CD4-positive, alpha-beta T cell treated with Interleukin-6 at 100 ng/mL for 8 hours (primary cell): ENCODE measurements at regions not wholly inside any gene's neighbourhood (a gene's known extent, or its start where the extent isn't known, plus 50 kb on each side); places are given as distances from the start of the nearest gene placed in this dataset.
"Not testable (repeated sequence)": the region's sequence is repeated elsewhere in the genome, so short reads cannot be mapped to it uniquely, and the experiment has no call there.

Source experiments
- DNase-seq: peaks from one replicate; pipeline ENCODE4 v3.0.0-alpha.2; 2020; ENCODE audit warnings: mixed read lengths, low spot score

DNA sequence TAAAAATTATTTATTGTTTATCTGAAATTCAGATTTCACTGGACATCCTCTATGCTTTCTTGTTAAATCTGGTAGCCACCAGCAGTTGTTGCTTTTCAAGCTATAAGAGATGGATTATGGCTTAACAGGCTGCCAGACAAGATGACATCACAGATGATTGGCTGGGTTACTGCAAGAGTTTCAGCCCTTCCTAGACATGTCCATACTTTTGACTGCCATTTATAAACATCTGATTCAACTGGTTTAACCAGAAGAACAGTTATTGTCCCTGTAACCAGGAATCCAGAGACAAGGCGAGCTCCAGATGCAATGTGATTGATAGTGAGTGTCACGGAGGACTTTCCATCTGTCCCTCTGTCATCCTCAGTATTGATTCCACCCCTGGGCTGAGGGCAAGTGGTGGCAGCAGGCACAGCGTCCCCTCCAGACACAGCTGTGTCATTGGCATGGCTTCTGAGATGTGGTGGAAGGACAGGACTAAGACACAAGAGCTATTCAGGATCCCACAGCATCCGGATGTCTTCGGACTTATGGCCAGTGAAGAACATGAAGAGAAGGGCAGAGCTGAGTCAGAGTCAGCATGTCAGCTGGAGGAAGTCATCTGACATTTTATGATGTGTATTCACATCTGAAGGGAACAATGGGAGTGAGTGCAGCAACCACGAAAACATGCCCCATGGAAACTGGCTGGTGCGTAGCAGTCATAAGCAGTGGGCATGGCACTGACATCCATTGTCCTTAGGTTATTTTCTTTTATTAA lies 284.5 kb upstream of the CDYL start:
- DNase-seq: no peak

DNA sequence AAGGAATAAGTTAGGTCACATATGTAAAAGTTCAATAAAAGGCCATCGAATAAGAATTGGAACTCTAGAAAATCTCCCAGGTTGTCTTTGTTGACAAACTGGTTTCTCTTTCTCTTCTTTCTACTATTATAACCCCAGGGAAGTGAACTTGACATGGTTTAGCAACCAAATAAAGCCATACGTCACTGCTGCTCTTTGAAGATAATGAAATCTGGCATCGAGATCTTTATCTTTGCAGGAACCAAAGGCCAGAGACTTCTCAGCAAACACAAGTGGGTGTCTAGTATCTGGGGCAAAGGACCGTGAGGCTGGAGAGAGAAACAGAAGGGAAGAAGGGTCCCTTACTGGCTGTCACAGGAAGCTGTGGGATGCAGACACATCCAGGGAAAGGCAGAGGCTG lies 286.7 kb upstream of the CDYL start:
- DNase-seq: no peak

DNA sequence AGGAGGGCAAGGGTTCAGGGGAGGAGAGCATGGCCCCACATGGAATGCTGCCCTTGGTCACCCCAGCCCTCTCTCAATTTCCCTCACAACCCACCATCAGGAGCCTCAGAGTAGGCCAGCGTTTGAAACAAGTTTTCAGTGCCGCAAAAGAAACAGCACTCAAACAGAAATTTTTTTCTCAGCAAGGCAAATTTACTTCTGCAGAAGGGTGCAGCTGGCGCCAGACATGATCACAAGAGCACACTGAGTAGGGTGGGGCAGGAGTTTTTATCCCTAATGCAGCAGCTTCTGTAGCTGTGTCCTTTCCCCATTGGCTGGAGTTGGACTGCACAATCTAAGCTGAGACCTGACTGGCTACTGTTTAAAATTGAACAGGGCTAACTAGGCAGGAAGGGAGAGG lies 287.8 kb upstream of the CDYL start:
- DNase-seq: no peak

DNA sequence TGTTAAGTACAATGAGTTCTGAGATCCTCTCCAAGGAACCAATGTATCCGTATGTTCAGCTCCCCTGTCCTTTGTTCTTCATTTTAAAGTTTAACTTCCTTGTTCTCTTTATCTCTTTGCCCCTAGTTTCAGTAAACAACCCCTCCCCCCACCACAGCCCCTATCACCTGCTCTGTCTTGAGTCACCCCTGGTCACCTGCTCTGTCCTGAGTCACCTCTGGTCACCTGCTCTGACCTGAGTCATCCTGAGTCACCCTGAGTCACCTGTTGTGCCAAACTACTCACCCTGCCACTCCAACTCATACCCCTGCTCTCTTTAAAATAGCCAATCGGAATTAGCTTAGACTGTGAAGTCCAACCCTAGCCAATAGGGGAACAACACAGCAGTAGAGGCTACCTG lies 288.7 kb upstream of the CDYL start:
- no peak for DNase-seq

DNA sequence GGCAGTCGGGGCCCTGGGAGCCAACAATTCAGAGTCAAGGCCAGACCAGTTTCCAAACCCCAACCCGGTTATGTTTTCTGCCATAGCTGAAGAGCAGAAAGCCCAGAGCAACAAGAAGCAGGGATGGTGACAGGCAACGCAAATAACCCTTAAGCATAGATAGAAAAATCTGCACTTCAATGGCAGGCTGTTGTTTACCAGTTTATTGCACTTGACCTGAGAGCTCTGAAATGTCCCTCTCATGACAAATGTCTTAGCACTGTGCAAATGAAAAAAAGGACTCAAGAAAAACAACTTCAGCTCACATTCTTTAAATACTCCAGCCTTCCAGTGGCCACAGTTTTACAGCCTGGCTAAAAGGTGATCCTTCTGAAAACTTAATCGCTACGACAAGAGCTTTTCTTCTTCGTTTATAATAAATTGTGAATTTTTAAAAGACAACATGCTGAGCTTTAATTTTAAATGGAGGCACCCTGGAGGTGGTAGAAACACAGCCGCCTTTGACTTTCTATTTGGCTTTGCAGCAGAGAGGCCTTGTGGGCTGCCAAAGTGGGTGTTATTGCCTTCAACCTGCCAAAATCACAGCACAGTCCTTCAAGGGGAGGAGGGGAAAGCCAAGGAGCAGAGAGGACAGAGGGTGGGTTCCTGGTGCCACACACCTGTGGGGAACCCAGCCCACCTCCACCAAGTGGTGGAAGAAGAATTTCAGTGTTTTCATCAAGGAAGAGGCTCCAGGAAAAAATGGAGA lies 289.5 kb upstream of the CDYL start:
- DNase-seq: no peak

DNA sequence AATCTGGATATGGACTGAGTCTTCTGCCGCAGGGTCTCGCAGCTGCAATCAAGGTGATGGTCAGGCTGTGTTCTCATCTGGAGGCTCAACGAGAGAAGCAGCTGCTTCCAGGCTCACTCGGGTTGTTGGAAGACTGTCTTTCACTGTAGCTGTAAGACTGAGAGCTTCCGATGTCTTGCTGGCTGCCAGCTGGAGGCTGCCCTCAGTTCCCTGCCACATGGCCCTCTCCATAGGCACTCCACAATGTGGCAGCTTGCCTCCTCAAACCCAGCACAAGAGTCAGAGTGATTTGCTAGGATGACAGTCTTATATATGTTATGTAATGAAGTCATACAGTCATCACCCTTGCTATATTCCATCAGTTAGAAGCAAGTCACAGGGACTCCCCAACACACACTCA lies 290.5 kb upstream of the CDYL start:
- DNase-seq: no peak

DNA sequence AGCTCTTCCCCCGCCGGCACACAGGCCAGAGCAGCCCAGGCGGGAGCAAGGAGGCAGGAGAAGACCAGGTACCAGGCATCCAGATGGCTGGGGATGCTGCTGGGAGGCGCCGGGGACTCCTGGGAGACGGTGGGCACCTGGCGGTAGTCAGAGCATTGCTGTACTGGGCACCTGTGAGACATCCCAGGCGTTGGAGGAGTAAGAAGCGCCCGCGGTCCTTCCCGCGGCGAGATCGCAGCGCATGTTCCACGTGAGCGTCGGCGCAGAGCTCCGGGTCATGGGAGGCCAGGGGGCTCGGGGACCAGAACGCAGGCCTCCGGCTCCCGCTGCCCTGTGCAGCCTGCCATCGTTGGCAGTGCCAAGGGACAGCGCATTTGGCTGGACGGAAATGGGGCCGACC lies 293.7 kb upstream of the CDYL start:
- no peak for DNase-seq

DNA sequence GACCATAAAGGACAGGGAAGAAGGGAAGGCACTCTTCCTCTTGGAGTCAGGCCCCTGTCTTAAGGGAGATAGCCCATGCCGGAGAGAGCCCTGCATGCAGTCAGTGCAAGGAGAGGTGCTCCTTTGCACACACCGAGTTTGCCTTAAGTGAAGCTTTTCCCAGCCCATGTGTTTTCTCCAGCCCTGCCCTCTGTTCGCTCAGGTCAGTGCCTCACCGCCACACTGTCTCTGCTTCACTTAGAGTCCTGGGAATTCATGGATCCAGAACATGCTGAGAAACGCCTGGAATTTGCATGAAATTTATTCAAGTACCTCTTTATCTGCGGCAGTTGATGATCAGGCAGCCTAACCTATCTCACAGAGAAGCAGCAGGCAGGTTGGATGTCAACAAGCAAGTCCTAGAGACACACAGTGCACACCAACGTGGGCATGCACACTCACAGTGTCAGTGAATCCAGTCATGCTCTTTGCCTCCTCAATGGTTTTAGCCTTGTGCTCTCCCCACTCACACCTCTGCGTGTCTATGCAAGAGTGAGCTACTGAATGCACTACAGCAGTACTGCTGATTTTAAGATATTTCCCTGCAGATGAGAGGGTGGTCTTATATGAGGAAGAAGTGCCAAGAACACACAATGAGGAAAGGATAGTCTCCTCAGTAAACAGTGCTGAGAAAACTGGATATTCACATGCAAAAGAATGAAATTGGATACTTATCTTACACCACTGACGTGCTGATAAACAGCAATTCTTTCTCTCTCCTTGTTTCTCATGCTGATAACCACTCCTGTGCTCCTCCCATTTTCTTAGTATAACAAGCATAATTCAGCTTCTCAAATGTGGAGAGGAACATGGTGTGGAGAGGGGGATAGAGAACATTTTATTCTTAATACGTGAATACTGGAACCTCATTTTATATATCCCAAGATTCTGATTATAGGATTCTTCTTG lies 295.1 kb upstream of the CDYL start:
- DNase-seq: no peak

DNA sequence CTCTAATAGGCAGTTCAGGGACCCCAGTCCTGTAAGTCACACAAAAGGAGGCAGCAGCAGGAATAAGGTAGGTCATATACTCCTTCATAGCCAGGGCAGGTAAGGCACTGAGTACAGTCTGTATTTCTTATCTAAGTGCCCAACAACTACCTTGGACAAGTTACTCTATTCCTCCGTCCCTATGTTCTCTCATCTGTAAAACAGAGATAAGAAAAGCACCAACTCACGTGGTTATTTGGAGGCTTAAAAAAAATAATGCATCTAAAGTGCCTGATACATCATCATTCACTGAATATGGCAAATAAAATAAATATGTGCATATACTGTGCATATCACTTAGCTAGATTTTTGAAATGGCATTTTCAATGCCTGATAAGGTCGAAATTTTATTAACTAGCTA lies 298.1 kb upstream of the CDYL start:
- DNase-seq: no peak

DNA sequence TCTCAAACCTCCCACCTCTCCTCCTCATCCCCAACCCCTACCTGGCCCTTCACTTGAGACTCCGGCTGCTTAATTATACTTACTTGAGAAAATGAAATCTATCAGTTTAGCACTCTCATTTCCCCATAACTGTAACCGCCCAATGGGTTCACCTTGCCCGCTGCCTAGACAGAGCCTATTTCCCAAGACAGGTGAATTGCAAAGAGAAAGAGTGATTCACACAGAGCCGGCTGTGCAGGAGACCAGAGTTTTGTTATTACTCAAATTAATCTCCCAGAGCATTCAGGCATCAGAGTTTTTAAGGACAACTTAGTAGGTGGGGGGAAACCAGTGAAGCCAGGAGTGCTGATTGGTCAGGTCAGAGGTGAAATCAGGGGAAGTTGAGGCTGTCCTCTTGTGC lies 301.4 kb upstream of the CDYL start:
- DNase-seq: no peak

DNA sequence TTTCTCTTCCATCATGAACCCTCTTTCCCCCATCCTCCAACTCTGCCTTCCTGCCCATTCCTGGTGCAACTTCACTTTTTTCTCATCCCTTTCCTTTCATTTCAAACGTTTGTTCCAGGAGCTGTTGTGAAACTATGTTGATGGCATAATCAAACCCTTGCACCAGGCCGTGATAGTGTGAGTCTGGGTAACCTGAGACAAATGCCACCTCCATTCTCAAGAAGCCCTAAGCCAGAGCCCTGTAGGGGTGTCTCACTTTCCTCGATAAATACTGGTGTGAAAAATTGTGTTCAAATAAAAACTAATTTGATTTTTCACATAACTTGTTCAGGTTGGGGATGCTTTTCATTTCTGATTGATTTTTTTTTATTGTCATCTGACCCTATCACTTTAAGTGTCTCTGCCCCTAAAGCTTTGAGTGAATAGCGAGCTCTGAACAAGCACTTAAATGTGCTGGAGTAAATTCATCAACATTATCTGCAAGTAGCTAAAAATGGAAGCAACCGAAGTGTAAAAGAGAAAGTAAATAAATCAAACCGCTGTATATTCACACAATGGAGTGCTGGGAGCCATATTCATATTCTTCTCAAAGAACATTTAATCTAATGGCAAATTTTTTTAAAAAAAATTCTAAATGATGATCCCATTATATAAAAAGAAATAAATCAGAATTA lies 303.1 kb upstream of the CDYL start:
- DNase-seq: no peak

DNA sequence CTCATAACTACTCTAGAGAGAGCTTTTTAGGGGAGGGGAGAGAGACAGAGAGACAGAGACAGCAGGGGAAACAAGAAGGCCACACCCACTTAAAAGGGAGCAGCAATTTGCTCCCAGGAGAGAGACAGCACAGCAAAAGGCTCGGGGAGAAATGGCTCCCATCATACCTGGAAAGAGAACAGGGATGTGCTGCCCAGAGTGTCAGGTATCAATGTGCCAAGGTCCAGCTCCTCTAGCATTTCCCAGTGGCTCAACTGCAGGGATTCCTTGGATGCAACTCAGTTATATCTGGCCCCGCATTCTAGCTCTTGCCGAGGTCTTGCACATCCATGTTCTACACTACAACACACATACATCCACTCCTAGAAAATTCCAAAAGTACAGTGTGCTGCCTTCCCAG lies 304.0 kb upstream of the CDYL start:
- no peak for DNase-seq

DNA sequence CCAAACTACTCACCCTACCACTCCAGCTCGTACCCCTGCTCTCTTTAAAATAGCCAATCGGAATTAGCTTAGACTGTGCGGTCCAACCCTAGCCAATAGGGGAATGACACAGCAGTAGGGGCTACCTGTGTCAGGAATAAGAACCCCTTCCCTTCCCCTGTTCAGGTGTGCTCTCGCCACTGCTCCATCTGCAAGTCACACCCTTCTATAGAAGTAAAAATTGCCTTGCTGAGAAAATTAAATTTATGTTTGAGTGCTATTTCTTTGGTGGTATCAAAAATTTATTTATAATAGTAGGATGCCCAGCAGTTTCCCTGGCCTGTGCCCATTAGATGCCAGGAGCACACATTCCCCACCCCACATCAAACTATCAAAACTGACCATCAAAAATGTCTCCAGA lies 304.7 kb upstream of the CDYL start:
- not testable (repeated sequence) for DNase-seq

DNA sequence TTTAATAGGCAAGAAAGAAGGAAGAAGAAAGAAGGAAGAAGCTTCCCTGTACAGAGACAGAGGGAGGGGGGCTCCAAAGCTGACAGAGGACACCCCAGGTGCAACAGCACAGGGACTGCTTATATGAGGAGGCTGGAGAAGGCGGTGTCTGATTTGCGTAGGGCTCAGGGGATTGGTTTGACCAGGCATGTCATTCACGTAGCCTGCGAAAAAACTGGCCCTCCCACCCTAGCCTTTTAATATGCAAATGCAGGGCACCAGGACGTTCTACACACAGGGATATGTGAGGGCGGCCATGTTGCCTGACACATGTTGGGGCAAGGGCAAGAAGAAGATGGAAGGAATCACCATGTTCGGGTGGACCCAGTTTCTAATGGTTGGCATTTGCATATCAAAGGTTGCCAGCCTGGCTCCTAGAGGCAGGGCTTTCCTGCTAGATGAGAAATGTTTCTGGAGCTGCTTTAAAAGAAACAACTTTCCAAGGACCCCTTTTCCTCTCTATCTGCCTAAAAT lies 305.4 kb upstream of the CDYL start:
- no peak for DNase-seq

DNA sequence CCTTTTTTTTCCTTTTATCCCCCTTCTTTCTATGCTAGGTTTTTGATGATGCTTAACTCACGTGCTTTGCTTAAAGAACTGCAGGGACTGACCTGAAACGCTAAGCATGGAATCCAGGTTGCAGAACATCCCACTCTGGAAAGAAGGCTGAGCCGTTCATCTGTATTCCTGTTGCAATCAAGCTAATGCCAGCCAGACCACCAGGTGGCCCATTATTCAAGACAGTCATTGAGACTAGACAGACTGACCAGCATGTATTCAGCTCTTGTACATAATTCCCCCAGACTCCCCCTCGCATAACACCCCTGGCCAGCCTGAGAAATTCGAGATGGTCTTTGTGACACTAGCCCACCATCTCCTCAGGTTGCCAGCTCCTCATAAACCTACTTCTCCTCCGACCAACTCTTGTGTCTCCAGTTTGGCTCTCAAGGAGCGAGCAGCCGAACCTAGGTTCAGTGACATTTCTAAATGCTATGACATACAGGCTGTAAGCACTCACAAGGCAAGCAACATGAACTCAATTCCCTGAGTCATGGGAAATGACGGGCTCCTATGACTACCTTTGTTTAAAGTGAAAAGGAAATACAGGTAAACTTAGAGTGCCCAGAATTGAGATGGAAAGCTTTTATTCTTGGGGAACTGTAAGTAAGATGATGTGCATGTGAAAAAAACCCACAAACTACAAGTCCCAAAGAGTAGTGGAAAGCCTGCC lies 309.3 kb upstream of the CDYL start:
- DNase-seq: no peak

DNA sequence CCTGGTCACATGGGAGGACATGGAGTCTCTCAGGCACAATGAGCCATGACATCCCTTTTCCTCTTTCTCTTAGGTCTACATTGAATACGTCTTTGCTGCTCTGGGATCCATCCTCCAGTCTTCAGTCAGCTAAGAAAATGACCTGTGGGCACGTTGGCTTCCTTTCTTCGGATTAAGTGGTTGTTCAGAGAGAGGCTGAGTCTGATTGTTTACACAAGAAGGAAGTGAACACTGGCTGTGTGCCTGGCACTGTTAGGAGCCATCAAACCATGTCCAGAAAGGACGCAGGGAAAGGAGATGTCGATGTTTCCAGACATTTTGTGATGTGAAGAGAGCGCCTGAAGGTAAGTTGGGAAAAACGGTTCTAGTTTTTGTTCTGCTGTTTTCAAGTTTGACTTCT lies 309.9 kb upstream of the CDYL start:
- no peak for DNase-seq

DNA sequence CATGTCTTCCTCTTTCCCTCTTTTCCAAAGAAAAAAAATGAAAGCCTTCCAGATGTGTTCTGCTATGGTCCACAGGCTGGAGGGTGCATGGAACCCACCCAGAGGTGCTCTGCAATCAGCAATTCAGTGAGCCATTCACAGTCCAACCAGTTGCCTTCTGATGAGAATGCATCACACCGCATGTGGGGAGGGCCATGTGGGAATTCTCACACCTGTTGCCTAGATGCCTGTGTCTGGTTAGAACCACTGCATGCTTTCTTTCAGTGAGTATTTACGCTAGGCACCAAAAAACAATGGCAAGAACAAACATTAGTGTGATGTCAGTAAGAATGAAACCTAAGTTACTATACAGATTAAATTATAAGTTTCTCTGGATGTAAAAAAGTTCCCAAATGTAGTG lies 311.6 kb upstream of the CDYL start:
- DNase-seq: no peak

DNA sequence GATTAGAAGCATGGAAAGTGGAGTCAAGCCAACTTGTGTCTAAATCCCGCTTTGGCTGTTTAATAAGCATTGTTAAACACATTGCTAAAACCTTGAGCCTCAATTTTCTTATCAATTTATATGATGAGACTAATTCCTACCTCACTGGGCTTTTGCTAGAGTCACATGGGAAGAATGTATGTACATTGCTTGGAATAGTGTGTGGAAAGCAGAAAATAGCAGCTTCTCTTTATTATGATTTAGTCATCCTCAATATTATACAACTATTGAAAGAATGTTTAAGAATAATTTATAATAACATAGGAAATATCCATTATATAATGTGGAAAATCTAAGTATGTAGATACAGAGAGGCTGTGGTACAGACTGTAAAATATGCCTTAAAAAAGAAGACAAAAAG lies 313.0 kb upstream of the CDYL start:
- no peak for DNase-seq

DNA sequence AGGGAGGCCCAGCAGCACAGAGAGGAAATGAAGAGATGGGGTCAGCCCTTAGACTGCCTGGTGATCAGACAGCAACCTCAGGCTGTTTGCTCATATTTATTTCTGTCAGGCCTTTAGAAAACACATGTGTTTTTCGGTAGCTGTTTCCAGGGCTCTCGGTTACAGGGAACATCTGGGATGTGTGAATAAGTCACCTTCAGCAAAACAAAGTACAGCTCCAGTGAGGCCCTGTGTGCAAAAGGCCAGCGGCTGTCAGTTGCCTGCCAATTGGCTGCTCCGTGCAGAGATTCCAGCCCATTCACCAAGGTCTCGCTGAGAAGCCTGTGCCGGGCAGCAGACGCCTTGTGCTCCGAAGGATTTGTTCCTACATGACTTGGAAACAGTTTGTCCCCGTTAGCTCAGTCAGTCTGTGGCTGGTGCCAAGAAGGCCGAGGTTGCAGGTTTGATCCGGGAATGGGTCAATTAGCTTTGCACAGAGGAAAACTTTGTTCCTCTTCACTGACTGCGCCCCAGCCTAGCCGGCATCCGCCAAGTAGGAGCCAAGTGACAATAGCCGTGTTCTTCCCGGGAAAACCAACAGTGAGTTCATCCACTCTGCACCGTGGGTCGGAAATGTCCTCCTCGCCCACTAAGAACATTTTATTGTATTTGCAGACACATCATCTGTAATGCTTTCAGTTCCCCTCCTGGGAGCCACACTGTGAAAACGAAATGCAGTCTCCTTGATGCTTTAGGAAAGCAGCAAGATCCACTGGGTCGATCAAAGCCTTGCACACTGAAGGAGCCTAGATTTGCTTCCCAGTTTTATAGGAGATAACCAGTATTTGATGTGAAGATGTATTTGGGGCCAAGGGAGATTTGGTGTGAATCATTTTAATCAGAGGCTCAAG lies 315.4 kb upstream of the CDYL start:
- DNase-seq: no peak

DNA sequence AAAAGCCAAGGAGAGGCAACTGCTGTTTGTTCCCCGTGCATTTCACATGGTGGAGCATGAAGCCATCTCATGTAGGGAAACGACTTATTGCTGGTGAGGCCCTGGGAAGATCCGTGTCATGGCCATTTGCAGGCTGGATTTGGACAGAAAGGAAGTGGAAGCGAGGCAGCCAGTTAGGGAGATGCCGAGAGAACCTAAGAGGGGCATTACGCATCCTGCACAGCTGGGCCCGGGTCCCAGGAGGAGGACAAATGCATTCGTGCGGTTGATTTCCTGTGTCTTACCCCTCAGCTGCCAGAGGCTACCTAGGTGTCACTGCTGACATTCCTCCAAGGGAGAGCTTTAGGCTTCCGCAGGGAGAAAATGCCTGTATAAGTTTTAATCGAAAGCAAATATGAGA lies 316.2 kb upstream of the CDYL start:
- DNase-seq: no peak
